IPS DF 6.9 (cell line): ENCODE measurements at regions not wholly inside any gene's neighbourhood (a gene's known extent, or its start where the extent isn't known, plus 50 kb on each side); places are given as distances from the start of the nearest gene placed in this dataset.

Experiments used
- DNase-seq: peaks from one replicate; pipeline ENCODE4 v3.0.0-alpha.2; 2013; ENCODE audit warnings: low read depth, low spot score
- H3K27ac ChIP-seq: one replicate; pipeline ENCODE4 v1.5.1; 2013; ENCODE audit warnings: low read length, control low read depth
- H3K27me3 ChIP-seq: 2 replicates; pipeline ENCODE4 v1.6.1; 2013; ENCODE audit warnings: mild to moderate bottlenecking, low read length; ENCODE audit not compliant: control insufficient read depth, insufficient read depth
- H3K36me3 ChIP-seq: 2 replicates; pipeline ENCODE4 v1.6.1; 2013; ENCODE audit warnings: low read length; ENCODE audit not compliant: control insufficient read depth, insufficient read depth
- H3K4me1 ChIP-seq: 2 replicates; pipeline ENCODE4 v1.6.1; 2013; ENCODE audit warnings: low read length; ENCODE audit not compliant: control insufficient read depth, insufficient read depth
- H3K4me3 ChIP-seq: 2 replicates; pipeline ENCODE4 v1.5.1; 2013; ENCODE audit warnings: mild to moderate bottlenecking, low read length
- H3K9me3 ChIP-seq: 2 replicates; pipeline ENCODE4 v1.6.1; 2013; ENCODE audit warnings: low read length, inconsistent platforms; ENCODE audit not compliant: control insufficient read depth, insufficient read depth
- WGBS: extraction: QIAGEN DNeasy Blood & Tissue Kit; methylation state at CpG from one replicate; pipeline ENCODE4 v1.1.7; 2013; ENCODE audit warnings: mixed read lengths, missing lambda C conversion rate; ENCODE audit not compliant: insufficient read length, insufficient coverage; 5-methylcytosine and 5-hydroxymethylcytosine counted together

DNA sequence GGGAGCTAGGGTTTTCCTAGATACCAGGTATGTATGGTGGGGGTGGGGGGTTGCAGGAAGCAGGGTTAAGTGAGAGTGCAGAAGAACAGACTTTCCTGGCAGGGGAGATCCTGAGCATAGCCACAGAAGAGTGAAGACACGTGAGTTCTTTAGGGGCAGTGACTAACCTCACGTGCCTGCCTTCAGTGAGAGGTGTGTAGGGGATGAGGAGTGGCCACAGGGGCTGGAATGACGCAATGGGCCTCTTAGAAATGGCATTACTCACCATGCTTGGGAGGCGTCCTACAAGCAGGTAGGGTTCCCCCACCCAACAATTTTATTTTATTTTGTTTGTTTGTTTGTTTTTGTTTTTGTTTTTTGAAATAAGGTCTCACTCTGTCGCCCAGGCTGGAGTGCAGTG lies 698.6 kb upstream of the NRP1 start:
- Histone ChIP-seq H3K27ac (no peak overlapping the region), H3K4me1 (no peaks in the 10 kb centered on the region), H3K4me3 (no peak overlapping the region), H3K27me3 (no peaks in the 10 kb centered on the region), H3K36me3 (no peaks in the 10 kb centered on the region), H3K9me3 (no peaks in the 10 kb centered on the region)
- DNase-seq, result no peak
- WGBS, result no CpG with 5 or more reads among the region's 5 CpGs

DNA sequence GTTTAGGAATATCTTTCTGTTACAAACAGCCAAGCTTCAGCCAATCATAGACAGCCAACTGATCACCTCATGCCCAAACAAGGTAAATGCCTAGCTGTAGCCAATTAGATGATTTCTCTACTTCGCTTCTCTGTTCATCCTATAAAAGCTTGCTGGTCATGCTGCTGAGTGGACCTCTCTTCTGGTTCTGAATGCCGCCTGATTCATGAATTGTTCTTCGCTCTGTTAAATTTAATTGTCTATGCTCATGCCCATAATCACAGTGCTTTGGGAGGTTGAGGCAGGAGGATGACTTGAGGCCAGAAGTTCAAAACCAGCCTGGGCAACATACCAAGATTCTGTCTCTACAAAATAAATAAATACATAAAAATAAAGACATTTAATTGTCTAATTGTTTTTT lies 698.1 kb upstream of the NRP1 start:
- H3K4me3 ChIP-seq, result no peak overlapping the region
- no peaks in the 10 kb centered on the region for H3K4me1 ChIP-seq
- WGBS, result no CpG with 5 or more reads among the region's 3 CpGs
- H3K27ac ChIP-seq, result no peak overlapping the region
- no peaks in the 10 kb centered on the region for H3K27me3 ChIP-seq
- no peaks in the 10 kb centered on the region for H3K36me3 ChIP-seq
- no peak for DNase-seq
- no peaks in the 10 kb centered on the region for H3K9me3 ChIP-seq

DNA sequence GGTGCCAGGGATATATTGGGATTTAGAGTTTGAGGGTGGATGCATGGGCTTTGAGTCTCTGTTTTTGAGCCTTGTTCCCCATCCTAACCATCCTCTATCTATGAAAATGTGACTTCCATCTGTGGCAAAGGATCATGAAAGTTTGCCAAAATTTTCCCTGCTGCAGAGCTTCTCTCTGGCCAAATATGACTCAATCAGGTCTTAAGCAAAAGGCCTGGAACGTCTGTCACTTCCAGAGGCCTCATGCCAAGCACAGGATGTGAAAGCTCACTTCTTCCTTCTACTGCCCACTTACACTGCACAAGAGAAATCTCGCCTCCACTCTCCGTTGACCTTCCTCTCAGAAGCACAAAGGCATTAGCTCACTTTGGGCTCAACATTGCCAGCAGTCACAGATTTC lies 696.9 kb upstream of the NRP1 start:
- no CpG with 5 or more reads among the region's 3 CpGs for WGBS
- Histone ChIP-seq H3K27me3 (no peaks in the 10 kb centered on the region), H3K9me3 (no peaks in the 10 kb centered on the region), H3K4me1 (no peaks in the 10 kb centered on the region), H3K4me3 (no peak overlapping the region), H3K27ac (no peak overlapping the region), H3K36me3 (no peaks in the 10 kb centered on the region)
- no peak for DNase-seq

GRCh38 chr10:34029455-34029854 lies 695.0 kb upstream of the NRP1 start:
- WGBS, result no CpG with 5 or more reads among the region's 10 CpGs
- Histone ChIP-seq H3K27me3 (no peaks in the 10 kb centered on the region), H3K36me3 (no peaks in the 10 kb centered on the region), H3K4me1 (no peaks in the 10 kb centered on the region), H3K27ac (no peak overlapping the region), H3K4me3 (no peak overlapping the region), H3K9me3 (no peaks in the 10 kb centered on the region)
- no peak for DNase-seq

- no peaks in the 10 kb centered on the region for H3K9me3 ChIP-seq
- H3K27ac ChIP-seq, result no peak overlapping the region
- H3K36me3 ChIP-seq, result no peaks in the 10 kb centered on the region
- H3K4me1 ChIP-seq, result no peaks in the 10 kb centered on the region
- no peaks in the 10 kb centered on the region for H3K27me3 ChIP-seq
- DNase-seq, result no peak
- WGBS, result no CpG with 5 or more reads among the region's 3 CpGs
- H3K4me3 ChIP-seq, result no peak overlapping the region
Measured at GRCh38 chr10:34028936-34029335, 694.5 kb upstream of the NRP1 start.

- no peaks in the 10 kb centered on the region for H3K27me3 ChIP-seq
- H3K27ac ChIP-seq, result no peak overlapping the region
- WGBS, result no CpG with 5 or more reads among the region's 9 CpGs
- DNase-seq, result no peak
- H3K4me1 ChIP-seq, result no peaks in the 10 kb centered on the region
- no peaks in the 10 kb centered on the region for H3K36me3 ChIP-seq
- H3K9me3 ChIP-seq, result no peaks in the 10 kb centered on the region
- no peak overlapping the region for H3K4me3 ChIP-seq
Measured at GRCh38 chr10:34024693-34025425, 690.4 kb upstream of the NRP1 start.

GRCh38 chr10:34024282-34024681 lies 689.8 kb upstream of the NRP1 start:
- WGBS, result no CpG with 5 or more reads among the region's 3 CpGs
- Histone ChIP-seq H3K36me3 (no peaks in the 10 kb centered on the region), H3K4me3 (no peak overlapping the region), H3K4me1 (no peaks in the 10 kb centered on the region), H3K27ac (no peak overlapping the region), H3K9me3 (no peaks in the 10 kb centered on the region), H3K27me3 (no peaks in the 10 kb centered on the region)
- DNase-seq, result no peak

GRCh38 chr10:34022195-34022594 lies 687.7 kb upstream of the NRP1 start:
- no CpG with 5 or more reads among the region's 6 CpGs for WGBS
- DNase-seq, result no peak
- no peaks in the 10 kb centered on the region for H3K36me3 ChIP-seq

GRCh38 chr10:34018784-34019183 lies 684.3 kb upstream of the NRP1 start:
- Histone ChIP-seq H3K4me1 (no peaks in the 10 kb centered on the region; the same call in 1 of the 2 replicates), H3K27ac (no peak overlapping the region), H3K9me3 (no peaks in the 10 kb centered on the region), H3K4me3 (no peak overlapping the region), H3K27me3 (no peaks in the 10 kb centered on the region), H3K36me3 (no peaks in the 10 kb centered on the region)
- WGBS, result no CpG with 5 or more reads among the region's 1 CpG
- no peak for DNase-seq

More at GRCh38 chr10:34022195-34022594, 687.7 kb upstream of the NRP1 start:
- no peaks in the 10 kb centered on the region for H3K27me3 ChIP-seq
- no peaks in the 10 kb centered on the region for H3K4me1 ChIP-seq
- H3K9me3 ChIP-seq, result no peaks in the 10 kb centered on the region
- no peak overlapping the region for H3K4me3 ChIP-seq
- no peak overlapping the region for H3K27ac ChIP-seq

- Histone ChIP-seq H3K4me3 (no peak overlapping the region), H3K27me3 (no peaks in the 10 kb centered on the region), H3K9me3 (no peaks in the 10 kb centered on the region), H3K36me3 (no peaks in the 10 kb centered on the region), H3K4me1 (no peaks in the 10 kb centered on the region; the same call in 1 of the 2 replicates), H3K27ac (no peak overlapping the region)
- DNase-seq, result no peak
- no CpG with 5 or more reads among the region's 5 CpGs for WGBS
Measured at GRCh38 chr10:34018129-34018528, 683.7 kb upstream of the NRP1 start.

- Histone ChIP-seq H3K27ac (no peak overlapping the region), H3K4me1 (no peaks in the 10 kb centered on the region; the same call in 1 of the 2 replicates), H3K36me3 (no peaks in the 10 kb centered on the region), H3K4me3 (no peak overlapping the region), H3K27me3 (no peaks in the 10 kb centered on the region), H3K9me3 (no peaks in the 10 kb centered on the region)
- no CpG with 5 or more reads among the region's 1 CpG for WGBS
- DNase-seq, result peak; percentile 55
Measured at GRCh38 chr10:34017281-34017680, 682.8 kb upstream of the NRP1 start.
